ENCODE measurements at regions not wholly inside any gene's neighbourhood (a gene's known extent, or its start where the extent isn't known, plus 50 kb on each side); places are given as distances from the start of the nearest gene placed in this dataset.

DNA sequence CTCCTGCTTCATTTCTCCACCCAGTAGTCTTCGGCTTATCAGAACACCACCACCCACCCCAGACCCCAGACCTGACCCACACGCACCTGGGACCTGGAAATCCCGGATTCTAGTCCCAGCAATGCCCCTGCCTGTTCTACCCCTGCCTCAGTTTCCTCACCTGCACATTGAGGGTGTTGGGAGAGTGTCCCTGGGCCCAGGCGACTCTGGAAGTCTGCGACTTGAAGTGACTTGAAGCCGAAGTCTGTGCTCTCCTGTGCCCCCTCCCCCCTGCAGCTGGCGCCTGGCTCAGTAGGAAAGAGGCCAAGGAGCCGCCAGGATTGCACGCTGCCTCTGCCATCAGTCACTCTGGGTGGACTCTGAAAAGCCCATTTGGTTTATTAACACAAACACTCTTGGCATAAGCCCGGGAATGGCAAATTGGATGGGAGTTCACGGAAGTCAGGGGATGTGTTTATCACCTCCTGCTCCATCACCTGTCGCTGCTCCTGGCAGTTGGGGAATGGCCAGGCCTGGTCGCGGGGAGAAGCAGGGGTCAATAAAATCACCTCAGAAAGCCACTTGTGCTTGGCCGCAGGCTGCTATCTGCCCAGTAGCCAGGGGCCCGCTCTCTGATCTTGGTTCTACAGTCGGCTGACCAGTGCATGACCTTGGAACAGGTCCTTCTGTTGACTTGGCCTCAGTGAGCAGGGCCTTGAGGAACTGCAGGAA lies 132.7 kb downstream of the ACTL8 start:
- POLR2A ChIA-PET: no interaction called here
- TF ChIP-seq EZH2 (IDR thresholded peaks at IDR 0.05; ENCODE audit: borderline replicate concordance, insufficient read depth, low read depth, low read length, poor library complexity, severe bottlenecking): no peak
- TF ChIP-seq, protein P1, sequence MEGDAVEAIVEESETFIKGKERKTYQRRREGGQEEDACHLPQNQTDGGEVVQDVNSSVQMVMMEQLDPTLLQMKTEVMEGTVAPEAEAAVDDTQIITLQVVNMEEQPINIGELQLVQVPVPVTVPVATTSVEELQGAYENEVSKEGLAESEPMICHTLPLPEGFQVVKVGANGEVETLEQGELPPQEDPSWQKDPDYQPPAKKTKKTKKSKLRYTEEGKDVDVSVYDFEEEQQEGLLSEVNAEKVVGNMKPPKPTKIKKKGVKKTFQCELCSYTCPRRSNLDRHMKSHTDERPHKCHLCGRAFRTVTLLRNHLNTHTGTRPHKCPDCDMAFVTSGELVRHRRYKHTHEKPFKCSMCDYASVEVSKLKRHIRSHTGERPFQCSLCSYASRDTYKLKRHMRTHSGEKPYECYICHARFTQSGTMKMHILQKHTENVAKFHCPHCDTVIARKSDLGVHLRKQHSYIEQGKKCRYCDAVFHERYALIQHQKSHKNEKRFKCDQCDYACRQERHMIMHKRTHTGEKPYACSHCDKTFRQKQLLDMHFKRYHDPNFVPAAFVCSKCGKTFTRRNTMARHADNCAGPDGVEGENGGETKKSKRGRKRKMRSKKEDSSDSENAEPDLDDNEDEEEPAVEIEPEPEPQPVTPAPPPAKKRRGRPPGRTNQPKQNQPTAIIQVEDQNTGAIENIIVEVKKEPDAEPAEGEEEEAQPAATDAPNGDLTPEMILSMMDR (IDR thresholded peaks at IDR 0.05): no peak
- intact Hi-C loops (cut with micrococcal nuclease): no loop called here

DNA sequence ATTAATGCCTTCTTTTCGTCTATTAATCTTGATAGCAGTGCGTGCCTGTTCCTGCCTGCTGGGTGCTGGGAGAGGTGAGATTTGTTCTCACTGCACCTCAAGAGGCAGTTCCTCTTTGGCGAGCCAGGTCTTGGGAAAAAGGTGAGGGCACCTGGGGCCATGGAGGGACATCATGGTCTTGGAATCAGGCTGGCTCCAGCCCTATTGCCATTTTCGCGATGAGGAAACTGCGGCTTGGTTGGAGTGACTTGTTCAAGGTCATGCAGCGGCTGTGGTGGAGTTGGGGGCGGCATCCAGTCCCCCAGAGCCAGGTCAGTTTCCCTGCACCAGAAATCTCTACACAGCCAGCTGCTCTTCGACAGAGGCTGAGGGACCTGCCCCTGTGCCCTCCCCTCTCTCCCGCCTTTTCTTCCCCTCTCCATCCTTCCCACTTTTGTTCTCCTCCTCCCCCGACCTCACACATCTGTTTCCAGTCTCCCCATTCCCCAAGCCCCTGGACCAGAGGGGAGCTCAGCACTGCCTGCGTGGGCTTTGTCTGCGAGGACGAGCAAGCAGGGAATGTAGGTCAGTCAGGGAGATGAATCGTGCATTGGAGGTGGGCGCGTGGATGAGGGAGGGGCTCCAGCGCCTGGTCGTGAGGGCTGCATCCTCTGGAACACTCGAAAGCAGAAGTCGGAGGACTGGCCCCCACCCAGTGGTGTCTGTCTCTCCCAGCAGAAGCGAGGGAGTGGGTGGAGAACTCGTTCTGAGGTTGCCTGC lies 135.1 kb downstream of the ACTL8 start:
- Histone ChIP-seq H3K79me2 (ENCODE audit: control insufficient read depth, insufficient read depth, low read length) (no peaks in the 10 kb centered on the region), H3K4me1 (ENCODE audit: control insufficient read depth in 2 of 2, insufficient read depth in 2 of 2, low read length in 2 of 2) (no peaks in the 10 kb centered on the region), H3K4me3 (ENCODE audit: control extremely low read depth in 1 of 5, extremely low read depth in 1 of 5, insufficient read depth in 1 of 5, low read depth in 2 of 5, low read length in 4 of 5) (no peak overlapping the region), H3K9ac (ENCODE audit: low read length) (no peak overlapping the region), H3K36me3 (replicated peaks in 1 of 2; ENCODE audit: control extremely low read depth in 1 of 2, control insufficient read depth in 1 of 2, extremely low read depth in 1 of 2, insufficient read depth in 2 of 2, low read length in 1 of 2) (no peaks in the 10 kb centered on the region), H4K20me1 (ENCODE audit: control insufficient read depth, insufficient read depth, low read length, poor library complexity, severe bottlenecking) (no peaks in the 10 kb centered on the region), H3K9me3 (ENCODE audit: control extremely low read depth in 1 of 3, control insufficient read depth in 2 of 3, insufficient read depth in 1 of 3, low read length in 2 of 3) (peaks cover 0 to 12% (median 0%) of the 10 kb centered on the region in 3 donors), H3K4me2 (replicated peaks; ENCODE audit: low read depth, low read length, poor library complexity, severe bottlenecking) (no peak overlapping the region), H2AFZ (ENCODE audit: insufficient read depth, low read depth, low read length, poor library complexity, severe bottlenecking) (no peak overlapping the region), H3K27ac (ENCODE audit: low read length in 2 of 2) (no peak overlapping the region), H3K27me3 (replicated peaks in 1 of 4; ENCODE audit: control extremely low read depth in 1 of 4, control insufficient read depth in 3 of 4, insufficient read depth in 4 of 4, low read length in 3 of 4) (peaks cover 0 to 11% (median 0%) of the 10 kb centered on the region in 4 experiments)
- TF ChIP-seq, protein P1 (IDR thresholded peaks at IDR 0.05): no peak
- TF ChIP-seq EZH2 (IDR thresholded peaks at IDR 0.05; ENCODE audit: borderline replicate concordance, insufficient read depth, low read depth, low read length, poor library complexity, severe bottlenecking): no peak
- intact Hi-C loops (cut with micrococcal nuclease): no loop called here
- ATAC-seq (ENCODE audit: low read depth) (no peak), DNase-seq (no peak)
- POLR2A ChIA-PET: no interaction called here
- CTCF ChIA-PET: no interaction called here
- H3K4me3 Mint-ChIP-seq: no peak overlapping the region
- H3K4me1 Mint-ChIP-seq: no peaks in the 10 kb centered on the region
- H3K27ac Mint-ChIP-seq: no peak overlapping the region
- H3K27me3 Mint-ChIP-seq: peaks cover 20% of the 10 kb centered on the region
- 75% methylated on average over 20 of the region's 23 CpGs for WGBS (ENCODE audit: insufficient coverage)
- no peaks in the 10 kb centered on the region for H3K9me3 Mint-ChIP-seq (ENCODE audit: insufficient read depth)

More for the DNA sequence above, 132.7 kb downstream of the ACTL8 start:
- Mint-ChIP-seq H3K4me3 (no peak overlapping the region), H3K4me1 (no peaks in the 10 kb centered on the region), H3K9me3 (ENCODE audit: insufficient read depth) (peaks cover 2% of the 10 kb centered on the region), H3K27ac (no peak overlapping the region), H3K27me3 (peaks cover 28% of the 10 kb centered on the region)
- WGBS (ENCODE audit: insufficient coverage): 70% methylated on average over 14 of the region's 17 CpGs
- H2AFZ ChIP-seq (ENCODE audit: insufficient read depth, low read depth, low read length, poor library complexity, severe bottlenecking): no peak overlapping the region
- CTCF ChIA-PET: no interaction called here
- H3K4me2 ChIP-seq (replicated peaks; ENCODE audit: low read depth, low read length, poor library complexity, severe bottlenecking): no peak overlapping the region
- H4K20me1 ChIP-seq (ENCODE audit: control insufficient read depth, insufficient read depth, low read length, poor library complexity, severe bottlenecking): no peaks in the 10 kb centered on the region
- no peaks in the 10 kb centered on the region for H3K79me2 ChIP-seq (ENCODE audit: control insufficient read depth, insufficient read depth, low read length)
- ATAC-seq (ENCODE audit: low read depth): no peak
- no peaks in the 10 kb centered on the region for H3K4me1 ChIP-seq (ENCODE audit: control insufficient read depth in 2 of 2, insufficient read depth in 2 of 2, low read length in 2 of 2)
- H3K36me3 ChIP-seq (replicated peaks in 1 of 2; ENCODE audit: control extremely low read depth in 1 of 2, control insufficient read depth in 1 of 2, extremely low read depth in 1 of 2, insufficient read depth in 2 of 2, low read length in 1 of 2): no peaks in the 10 kb centered on the region
- H3K9ac ChIP-seq (ENCODE audit: low read length): no peak overlapping the region
- no peak overlapping the region for H3K4me3 ChIP-seq (ENCODE audit: control extremely low read depth in 1 of 5, extremely low read depth in 1 of 5, insufficient read depth in 1 of 5, low read depth in 2 of 5, low read length in 4 of 5)
- no peak overlapping the region for H3K27ac ChIP-seq (ENCODE audit: low read length in 2 of 2)
- peaks cover 0 to 12% (median 0%) of the 10 kb centered on the region in 3 donors for H3K9me3 ChIP-seq (ENCODE audit: control extremely low read depth in 1 of 3, control insufficient read depth in 2 of 3, insufficient read depth in 1 of 3, low read length in 2 of 3)
- H3K27me3 ChIP-seq (replicated peaks in 1 of 4; ENCODE audit: control extremely low read depth in 1 of 4, control insufficient read depth in 3 of 4, insufficient read depth in 4 of 4, low read length in 3 of 4): peaks cover 0 to 11% (median 0%) of the 10 kb centered on the region in 4 experiments
- DNase-seq: no peak
